Thyroid gland (tissue), 4 donors: ENCODE measurements at regions not wholly inside any gene's neighbourhood (a gene's known extent, or its start where the extent isn't known, plus 50 kb on each side); places are given as distances from the start of the nearest gene placed in this dataset.

Experiments
- POLR2A ChIP-seq, 2 donors: fragments of 450-650 bp; IDR thresholded peaks; one replicate each; pipeline ENCODE4 v1.6.1; 2017; ENCODE audit warnings: antibody characterized with exemption in 2 of 2, mild to moderate bottlenecking in 2 of 2, moderate library complexity in 1 of 2
- TF ChIP-seq, protein P1 (sequence below), 6 experiments: fragments of 200-600 bp in 3 of 6; fragments of 450-650 bp in 3 of 6; sonication (generic) in 3 of 6; IDR thresholded peaks; one replicate each; pipeline ENCODE4 v1.5.1; 2016 to 2019; ENCODE audit warnings: antibody characterized with exemption in 6 of 6, mild to moderate bottlenecking in 2 of 6, inconsistent platforms in 1 of 6, moderate library complexity in 1 of 6

- TF ChIP-seq, protein P1, sequence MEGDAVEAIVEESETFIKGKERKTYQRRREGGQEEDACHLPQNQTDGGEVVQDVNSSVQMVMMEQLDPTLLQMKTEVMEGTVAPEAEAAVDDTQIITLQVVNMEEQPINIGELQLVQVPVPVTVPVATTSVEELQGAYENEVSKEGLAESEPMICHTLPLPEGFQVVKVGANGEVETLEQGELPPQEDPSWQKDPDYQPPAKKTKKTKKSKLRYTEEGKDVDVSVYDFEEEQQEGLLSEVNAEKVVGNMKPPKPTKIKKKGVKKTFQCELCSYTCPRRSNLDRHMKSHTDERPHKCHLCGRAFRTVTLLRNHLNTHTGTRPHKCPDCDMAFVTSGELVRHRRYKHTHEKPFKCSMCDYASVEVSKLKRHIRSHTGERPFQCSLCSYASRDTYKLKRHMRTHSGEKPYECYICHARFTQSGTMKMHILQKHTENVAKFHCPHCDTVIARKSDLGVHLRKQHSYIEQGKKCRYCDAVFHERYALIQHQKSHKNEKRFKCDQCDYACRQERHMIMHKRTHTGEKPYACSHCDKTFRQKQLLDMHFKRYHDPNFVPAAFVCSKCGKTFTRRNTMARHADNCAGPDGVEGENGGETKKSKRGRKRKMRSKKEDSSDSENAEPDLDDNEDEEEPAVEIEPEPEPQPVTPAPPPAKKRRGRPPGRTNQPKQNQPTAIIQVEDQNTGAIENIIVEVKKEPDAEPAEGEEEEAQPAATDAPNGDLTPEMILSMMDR (IDR thresholded peaks at IDR 0.05) = no peak
- no peak for TF ChIP-seq POLR2A (IDR thresholded peaks at IDR 0.05)
Measured at GRCh38 chr3:13143381-13144004, 70.3 kb upstream of the IQSEC1 start.
